Sigmoid colon (tissue), 6 donors: ENCODE measurements at regions not wholly inside any gene's neighbourhood (a gene's known extent, or its start where the extent isn't known, plus 50 kb on each side); places are given as distances from the start of the nearest gene placed in this dataset.

Experiments used
- DNase-seq: peaks from one replicate; pipeline ENCODE4 v3.0.0-alpha.2; 2019
- H3K27ac ChIP-seq, 4 donors: fragments of 200-600 bp; sonication (generic); one replicate each; pipeline ENCODE4 v1.5.1; 2016 to 2019; ENCODE audit warnings: mild to moderate bottlenecking in 1 of 4
- H3K27me3 ChIP-seq, 3 donors: fragments of 200-600 bp; sonication (generic); one replicate each; pipeline ENCODE4 v1.5.1; 2019; ENCODE audit warnings: mild to moderate bottlenecking in 1 of 3
- H3K36me3 ChIP-seq, 4 donors: fragments of 200-600 bp; sonication (generic); one replicate each; pipeline ENCODE4 v1.5.1; 2016 to 2019
- H3K4me1 ChIP-seq, 4 donors: fragments of 200-600 bp; sonication (generic); one replicate each; pipeline ENCODE4 v1.5.1; 2017 to 2019
- H3K4me3 ChIP-seq, 4 donors: fragments of 200-600 bp; sonication (generic); one replicate each; pipeline ENCODE4 v1.5.1; 2017 to 2019; ENCODE audit warnings: mild to moderate bottlenecking in 2 of 4, moderate library complexity in 1 of 4
- H3K9me3 ChIP-seq, 4 donors: fragments of 200-600 bp in 3 of 4; sonication (generic) in 3 of 4; one replicate each; pipeline versions ENCODE4 v1.5.1 to v1.6.1; 2013 to 2019
- CTCF ChIP-seq, 4 experiments: fragments of 450-650 bp in 3 of 4; fragments of 200-600 bp in 1 of 4; IDR thresholded peaks; one replicate each; pipeline ENCODE4 v1.5.1; 2016 to 2019; ENCODE audit warnings: antibody characterized with exemption in 4 of 4, mild to moderate bottlenecking in 3 of 4, moderate library complexity in 2 of 4
- EP300 ChIP-seq, 4 donors: sonication (generic); formaldehyde crosslinking; IDR thresholded peaks; one replicate each; pipeline ENCODE4 v1.6.1; 2017; ENCODE audit warnings: antibody characterized with exemption in 4 of 4
- POLR2A ChIP-seq, 2 donors: fragments of 450-650 bp; IDR thresholded peaks; one replicate each; pipeline ENCODE4 v1.6.1; 2016; ENCODE audit warnings: antibody characterized with exemption in 2 of 2, mild to moderate bottlenecking in 2 of 2, moderate library complexity in 2 of 2
- POLR2AphosphoS5 ChIP-seq, 4 donors: sonication (generic); formaldehyde crosslinking; IDR thresholded peaks; one replicate each; pipeline ENCODE4 v1.6.1; 2017; ENCODE audit warnings: antibody characterized with exemption in 4 of 4
- WGBS, 2 donors: extraction: QIAGEN DNeasy Blood & Tissue Kit; methylation state at CpG; one replicate each; pipeline ENCODE4 v1.1.7; 2013; 5-methylcytosine and 5-hydroxymethylcytosine counted together
- intact Hi-C: fragments of 100-400 bp; cut with DNase I; formaldehyde crosslinking; loops from one replicate; pipeline ENCODE4 v1.15.1; 2023
- donor health status: healthy with polysubstance abuse.
- donor health status: healthy.

GRCh38 chr4:31660916-31661315 is 940.7 kb downstream of the PCDH7 start:
- DNase-seq = no peak
- no peaks in the 10 kb centered on the region for H3K4me1 ChIP-seq
- H3K36me3 ChIP-seq = no peaks in the 10 kb centered on the region
- H3K27ac ChIP-seq = no peak overlapping the region
- intact Hi-C loops = no loop called here
- H3K27me3 ChIP-seq = no peaks in the 10 kb centered on the region
- no peak for TF ChIP-seq POLR2AphosphoS5 (IDR thresholded peaks at IDR 0.05)
- no peaks in the 10 kb centered on the region for H3K9me3 ChIP-seq
- 68 to 77% methylated on average over 1 of the region's 1 CpG for WGBS, 2 donors
- H3K4me3 ChIP-seq = no peak overlapping the region

- TF ChIP-seq EP300 (IDR thresholded peaks at IDR 0.05) (no peak), CTCF (IDR thresholded peaks at IDR 0.05) (no peak), POLR2AphosphoS5 (IDR thresholded peaks at IDR 0.05) (no peak), POLR2A (IDR thresholded peaks at IDR 0.05) (no peak)
- Histone ChIP-seq H3K27ac (no peak overlapping the region), H3K9me3 (no peaks in the 10 kb centered on the region), H3K36me3 (no peaks in the 10 kb centered on the region), H3K4me1 (no peaks in the 10 kb centered on the region), H3K4me3 (no peak overlapping the region), H3K27me3 (no peaks in the 10 kb centered on the region)
- WGBS, 2 donors = 95% methylated on average over 2 of the region's 2 CpGs
- DNase-seq = no peak
- intact Hi-C loops = no loop called here
These were observed 942.8 kb downstream of the PCDH7 start for GRCh38 chr4:31662951-31663350.

GRCh38 chr4:31667686-31668085 is 947.5 kb downstream of the PCDH7 start:
- Histone ChIP-seq H3K4me1 (no peaks in the 10 kb centered on the region), H3K36me3 (no peaks in the 10 kb centered on the region), H3K27me3 (no peaks in the 10 kb centered on the region), H3K9me3 (no peaks in the 10 kb centered on the region), H3K4me3 (no peak overlapping the region), H3K27ac (no peak overlapping the region)
- 78 to 81% methylated on average over 2 of the region's 2 CpGs for WGBS, 2 donors
- no peak for DNase-seq
- no peak for TF ChIP-seq CTCF (IDR thresholded peaks at IDR 0.05)
- TF ChIP-seq EP300 (IDR thresholded peaks at IDR 0.05) = no peak
- no peak for TF ChIP-seq POLR2A (IDR thresholded peaks at IDR 0.05)
- no peak for TF ChIP-seq POLR2AphosphoS5 (IDR thresholded peaks at IDR 0.05)
- intact Hi-C loops = no loop called here

GRCh38 chr4:31674313-31674947 is 954.3 kb downstream of the PCDH7 start:
- H3K27me3 ChIP-seq = no peaks in the 10 kb centered on the region
- no peak overlapping the region for H3K4me3 ChIP-seq
- no peaks in the 10 kb centered on the region for H3K36me3 ChIP-seq
- WGBS, 2 donors = 50 to 82% methylated on average over 1 of the region's 1 CpG
- DNase-seq = no peak
- no peak for TF ChIP-seq POLR2A (IDR thresholded peaks at IDR 0.05)
- TF ChIP-seq POLR2AphosphoS5 (IDR thresholded peaks at IDR 0.05) = no peak
- TF ChIP-seq CTCF (IDR thresholded peaks at IDR 0.05) = peak in 3 of 4 experiments; percentile 21 to 39 (median 23)
- H3K27ac ChIP-seq = no peak overlapping the region
- H3K9me3 ChIP-seq = no peaks in the 10 kb centered on the region
- no peaks in the 10 kb centered on the region for H3K4me1 ChIP-seq
- intact Hi-C loops = no loop called here

- Histone ChIP-seq H3K4me1 (no peaks in the 10 kb centered on the region), H3K4me3 (no peak overlapping the region), H3K9me3 (no peaks in the 10 kb centered on the region), H3K27ac (no peak overlapping the region), H3K27me3 (no peaks in the 10 kb centered on the region), H3K36me3 (no peaks in the 10 kb centered on the region)
- intact Hi-C loops = no loop called here
- no peak for TF ChIP-seq POLR2AphosphoS5 (IDR thresholded peaks at IDR 0.05)
- TF ChIP-seq POLR2A (IDR thresholded peaks at IDR 0.05) = no peak
- TF ChIP-seq CTCF (IDR thresholded peaks at IDR 0.05) = no peak
- no peak for DNase-seq
- WGBS, 2 donors = 80 to 83% methylated on average over 1 of the region's 1 CpG
These were observed 958.2 kb downstream of the PCDH7 start for GRCh38 chr4:31678356-31678755.
